ENCODE measurements at regions not wholly inside any gene's neighbourhood (a gene's known extent, or its start where the extent isn't known, plus 50 kb on each side); places are given as distances from the start of the nearest gene placed in this dataset.
"Not testable (repeated sequence)": the region's sequence is repeated elsewhere in the genome, so short reads cannot be mapped to it uniquely, and the experiment has no call there.

GRCh38 chr15:96959501-96959900 is 629.0 kb downstream of the NR2F2 start:
- no peak for DNase-seq

DNA sequence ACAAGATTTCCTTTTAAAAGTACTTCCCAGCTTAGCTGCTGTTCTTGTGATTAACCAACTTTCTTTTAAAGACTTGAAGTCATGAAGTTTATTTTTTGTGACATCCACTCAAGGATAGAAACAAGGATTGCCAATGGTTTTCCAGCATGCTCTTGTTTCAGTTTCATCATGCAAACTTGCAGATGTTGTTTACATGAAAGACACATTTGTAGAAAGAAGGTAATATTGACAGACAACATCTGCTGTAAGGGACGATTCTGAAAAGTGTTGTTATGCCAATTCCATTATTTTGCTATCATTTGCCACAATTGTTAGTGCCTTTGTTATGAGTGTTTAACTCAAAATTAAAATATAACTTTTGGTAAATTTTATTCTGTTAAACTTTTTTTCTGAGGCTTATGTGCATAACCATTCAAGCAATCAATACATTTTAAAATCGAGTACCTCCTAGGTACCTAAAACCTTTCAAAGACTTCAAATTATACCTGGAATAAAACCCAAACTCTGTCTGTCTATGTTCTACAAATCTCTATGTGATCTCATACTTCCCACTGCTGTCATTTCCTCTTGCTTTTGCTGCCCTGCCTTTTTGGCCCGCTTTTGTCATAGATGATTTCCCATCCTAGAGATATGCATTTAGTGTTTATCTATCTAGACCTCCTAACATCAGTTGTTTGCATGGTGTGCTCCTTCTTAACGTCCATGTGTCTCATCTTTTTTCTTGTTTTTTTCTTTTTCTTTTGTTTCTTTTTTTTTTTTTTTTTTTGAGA is 630.4 kb downstream of the NR2F2 start:
- DNase-seq: no peak

GRCh38 chr15:96966554-96966953 is 636.1 kb downstream of the NR2F2 start:
- no peak for DNase-seq

DNA sequence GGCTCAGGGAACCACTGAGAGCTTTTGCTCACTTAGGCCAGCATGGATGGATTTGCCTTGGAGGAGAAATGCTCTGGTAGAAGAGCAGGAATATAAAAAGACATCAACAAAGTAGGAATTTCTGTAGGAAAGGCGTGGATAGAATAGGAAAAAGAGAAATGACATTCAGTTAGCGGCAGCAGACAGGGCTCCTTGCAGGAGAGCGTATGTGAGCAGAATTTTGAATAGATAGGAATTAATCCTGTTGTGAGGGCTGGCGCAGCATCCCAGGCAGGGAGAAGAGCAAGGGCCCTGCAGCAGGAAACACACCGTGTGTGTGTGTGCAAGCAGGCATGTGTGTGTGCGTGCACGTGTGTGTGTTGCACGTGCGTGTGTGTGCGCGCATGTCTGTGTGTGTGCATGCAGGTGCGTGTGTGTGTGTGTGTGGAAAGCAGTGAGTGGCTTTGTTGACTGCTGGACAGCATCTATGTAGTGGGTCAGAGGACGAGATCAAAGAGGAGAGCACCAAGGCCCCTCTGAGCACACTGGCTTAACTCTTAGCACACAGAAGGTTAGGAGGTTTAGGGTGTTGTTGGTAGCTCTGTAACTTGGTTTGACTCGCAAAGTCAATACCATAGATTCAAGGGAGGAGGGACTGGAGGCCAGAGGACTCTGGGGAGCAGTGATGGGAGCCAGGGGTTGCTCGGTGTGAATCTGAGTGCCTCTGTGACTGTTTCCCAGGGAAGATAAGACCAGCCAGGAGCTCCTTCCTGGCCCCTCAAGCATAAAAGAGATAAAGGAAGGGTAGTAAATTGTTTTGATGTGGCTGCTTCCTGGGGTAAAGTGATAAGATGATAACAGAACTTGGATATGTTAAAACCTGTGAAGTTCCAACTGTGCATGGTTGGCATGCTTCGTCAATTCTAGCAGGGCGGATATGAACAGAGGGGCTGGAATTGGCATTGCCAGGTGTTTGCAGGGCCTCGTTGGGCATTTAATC is 639.5 kb downstream of the NR2F2 start:
- DNase-seq: no peak

DNA sequence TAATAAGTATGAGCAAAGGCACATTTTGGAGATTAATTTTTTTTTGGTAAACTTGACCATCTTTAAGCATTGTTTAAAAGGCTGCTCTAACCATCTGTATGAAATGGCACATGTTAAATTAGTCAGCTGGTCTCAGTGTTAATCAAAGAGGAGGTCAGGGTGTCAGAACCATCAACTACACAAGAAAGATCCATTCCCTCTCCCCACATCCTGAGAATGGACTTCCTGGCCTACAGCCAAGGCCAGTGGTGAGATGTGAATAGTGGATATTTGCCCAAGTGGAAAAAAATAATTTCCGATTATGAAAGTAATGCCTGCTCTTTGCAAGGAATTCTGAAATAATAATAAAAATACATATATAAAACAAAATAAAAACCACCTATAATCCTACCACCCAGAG is 641.7 kb downstream of the NR2F2 start:
- DNase-seq: no peak

DNA sequence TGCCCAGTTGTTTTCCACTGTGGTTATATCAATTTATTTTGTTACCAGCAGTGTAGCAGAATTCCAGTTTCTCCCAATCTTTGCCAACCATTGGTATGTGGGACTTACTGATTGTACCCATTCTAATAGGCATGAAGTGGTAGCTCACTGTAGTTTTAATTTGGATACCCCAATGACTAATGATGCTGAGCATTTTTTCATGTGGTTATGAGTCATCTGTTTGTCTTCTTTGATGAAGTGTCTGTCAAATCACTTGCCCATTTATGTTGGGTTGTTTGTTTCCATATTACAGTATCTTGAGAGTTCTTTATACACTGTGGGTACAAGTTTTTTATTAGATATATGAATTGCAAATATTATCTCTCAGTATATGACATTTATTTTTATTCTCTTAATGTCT is 644.3 kb downstream of the NR2F2 start:
- DNase-seq: no peak

GRCh38 chr15:96977886-96978285 is 647.4 kb downstream of the NR2F2 start:
- DNase-seq: no peak

- no peak for DNase-seq
These were observed 648.5 kb downstream of the NR2F2 start for GRCh38 chr15:96978937-96979473.

DNA sequence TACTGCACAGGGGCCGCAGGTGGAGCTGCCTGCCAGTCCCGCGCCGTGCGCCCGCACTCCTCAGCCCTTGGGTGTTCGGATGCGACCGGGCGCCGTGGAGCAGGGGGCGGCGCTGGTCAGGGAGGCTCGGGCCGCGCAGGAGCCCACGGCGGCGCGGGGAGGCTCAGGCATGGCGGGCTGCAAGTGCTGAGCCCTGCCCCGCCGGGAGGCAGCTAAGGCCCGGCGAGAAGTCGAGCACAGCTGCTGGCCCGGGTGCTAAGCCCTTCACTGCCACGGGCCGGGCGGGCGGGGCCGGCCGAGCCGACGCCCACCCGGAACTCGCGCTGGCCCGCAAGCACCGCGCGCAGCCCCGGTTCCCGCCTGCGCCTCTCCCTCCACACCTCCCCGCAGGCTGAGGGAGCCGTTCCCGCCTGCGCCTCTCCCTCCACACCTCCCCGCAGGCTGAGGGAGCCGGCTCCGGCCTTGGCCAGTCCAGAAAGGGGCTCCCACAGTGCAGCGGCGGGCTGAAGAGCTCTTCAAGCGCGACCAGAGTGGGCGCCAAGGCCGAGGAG is 653.7 kb downstream of the NR2F2 start:
- DNase-seq: not testable (repeated sequence)

GRCh38 chr15:96992817-96993216 is 662.3 kb downstream of the NR2F2 start:
- no peak for DNase-seq

- DNase-seq: no peak
These were observed 667.0 kb downstream of the NR2F2 start for GRCh38 chr15:96997538-96997937.

GRCh38 chr15:97009031-97009431 is 678.5 kb downstream of the NR2F2 start:
- DNase-seq: no peak

DNA sequence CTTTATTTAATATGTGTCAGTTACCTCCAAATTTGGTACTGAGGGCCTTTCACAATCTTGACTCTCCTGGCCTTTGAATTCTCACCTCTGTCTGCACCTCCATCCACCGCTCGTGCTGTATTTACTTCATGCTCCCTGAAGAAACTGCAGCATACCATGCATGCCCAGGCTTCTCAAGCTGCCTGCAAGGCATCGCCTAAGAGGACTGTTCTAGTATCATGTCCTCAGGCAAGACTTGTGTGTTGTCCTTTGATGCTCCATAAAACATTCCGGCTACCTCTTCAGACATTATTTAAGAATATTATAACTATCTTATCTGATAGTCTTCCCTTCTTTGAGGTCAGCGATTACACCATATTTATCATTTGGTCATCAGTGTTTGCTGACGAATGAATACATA is 682.5 kb downstream of the NR2F2 start:
- no peak for DNase-seq

DNA sequence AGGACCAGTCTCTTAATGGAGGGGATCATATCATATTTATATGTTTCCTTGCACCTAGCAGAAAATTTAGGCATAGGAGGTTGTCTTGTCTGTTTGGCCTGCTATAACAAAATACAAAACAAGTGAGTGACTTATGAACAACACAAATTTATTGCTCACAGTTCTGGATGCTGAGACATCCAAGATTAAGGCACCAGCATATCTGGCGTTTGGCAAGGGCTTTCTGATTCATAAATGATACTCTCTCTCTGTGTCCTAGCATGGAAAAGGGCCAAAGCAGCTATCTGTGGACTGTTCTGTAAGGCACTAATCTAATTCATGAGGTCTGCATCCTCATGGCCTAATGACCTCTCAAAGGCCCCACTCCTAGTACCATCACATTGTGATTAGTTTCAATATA is 683.0 kb downstream of the NR2F2 start:
- no peak for DNase-seq

GRCh38 chr15:97014001-97014400 is 683.5 kb downstream of the NR2F2 start:
- DNase-seq: no peak

DNA sequence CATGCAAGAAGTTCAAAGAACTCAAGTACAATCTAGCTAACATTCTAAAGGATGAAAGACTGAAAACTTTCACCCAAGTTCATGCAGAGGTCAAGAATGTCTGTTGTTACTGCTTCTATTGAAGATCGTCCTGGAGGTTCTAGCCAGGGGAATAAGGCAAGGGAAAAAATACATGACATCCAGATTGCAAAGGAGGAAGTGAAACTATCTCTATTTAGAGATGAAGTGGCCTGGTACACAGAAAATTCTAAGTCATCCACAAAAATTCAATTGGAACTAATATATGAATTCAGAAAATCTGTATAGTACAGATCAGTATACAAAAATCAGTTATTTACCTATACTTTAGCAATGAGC is 693.0 kb downstream of the NR2F2 start:
- DNase-seq: no peak

- no peak for DNase-seq
These were observed 696.3 kb downstream of the NR2F2 start for GRCh38 chr15:97026781-97027180.

DNA sequence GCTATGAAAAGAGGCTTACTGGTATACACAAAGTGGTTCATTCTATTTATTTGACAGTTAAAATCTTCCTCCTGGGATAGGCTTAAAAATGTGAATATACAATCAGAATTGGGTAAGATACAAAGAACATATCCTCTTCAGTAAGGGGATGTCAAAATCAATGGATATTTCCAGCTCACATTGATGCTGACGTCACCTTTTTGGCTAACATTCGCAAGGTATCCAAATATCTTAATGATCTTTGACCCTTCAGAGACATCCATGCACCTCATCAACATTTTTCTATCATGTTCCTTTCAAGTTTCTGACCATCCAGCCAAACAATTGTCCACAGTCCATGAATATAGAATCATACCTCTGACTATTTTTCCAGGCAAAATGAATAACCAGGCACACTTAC is 697.3 kb downstream of the NR2F2 start:
- no peak for DNase-seq

DNA sequence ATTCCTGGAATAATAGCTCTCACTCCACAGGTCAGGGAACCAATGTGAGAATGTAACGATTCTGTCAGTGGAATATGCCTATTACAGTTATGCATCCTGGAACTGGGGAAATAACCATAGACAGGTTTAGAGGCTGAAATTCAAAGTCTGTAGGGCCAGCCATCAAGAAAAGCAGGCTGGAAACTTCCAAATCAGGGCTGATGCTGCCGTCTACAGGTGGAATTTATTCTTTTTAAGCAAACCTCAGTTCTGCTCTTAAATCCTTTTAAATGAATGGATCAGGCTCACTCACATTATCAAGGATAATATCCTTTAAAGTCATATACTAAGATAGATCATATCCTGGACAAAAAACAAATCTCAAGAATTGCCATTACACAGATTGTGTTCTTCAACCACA is 699.8 kb downstream of the NR2F2 start:
- DNase-seq: no peak

GRCh38 chr15:97036301-97036700 is 705.8 kb downstream of the NR2F2 start:
- no peak for DNase-seq

- DNase-seq: no peak
These were observed 706.6 kb downstream of the NR2F2 start for GRCh38 chr15:97037080-97037479.

GRCh38 chr15:97045666-97046421 is 715.3 kb downstream of the NR2F2 start:
- DNase-seq: no peak

GRCh38 chr15:97052513-97052912 is 722.0 kb downstream of the NR2F2 start:
- DNase-seq: no peak
